Uterus (tissue), 2 donors: ENCODE measurements at regions not wholly inside any gene's neighbourhood (a gene's known extent, or its start where the extent isn't known, plus 50 kb on each side); places are given as distances from the start of the nearest gene placed in this dataset.

Source experiments
- CTCF ChIP-seq, 4 experiments: fragments of 200-600 bp in 2 of 4; fragments of 450-650 bp in 2 of 4; sonication (generic) in 2 of 4; IDR thresholded peaks; one replicate each; pipeline ENCODE4 v1.5.1; 2016 to 2019; ENCODE audit warnings: antibody characterized with exemption in 4 of 4, mild to moderate bottlenecking in 2 of 4, moderate library complexity in 1 of 4
- POLR2A ChIP-seq, 2 donors: fragments of 450-650 bp; IDR thresholded peaks; one replicate each; pipeline ENCODE4 v1.6.1; 2016; ENCODE audit warnings: antibody characterized with exemption in 2 of 2, mild to moderate bottlenecking in 1 of 2, moderate library complexity in 1 of 2

GRCh38 chr10:10587744-10588393 lies 429.8 kb upstream of the CELF2 start:
- TF ChIP-seq CTCF (IDR thresholded peaks at IDR 0.05): no peak
- no peak for TF ChIP-seq POLR2A (IDR thresholded peaks at IDR 0.05)
